HepG2 (cell line): ENCODE measurements at regions not wholly inside any gene's neighbourhood (a gene's known extent, or its start where the extent isn't known, plus 50 kb on each side); places are given as distances from the start of the nearest gene placed in this dataset.
"Not testable (repeated sequence)": the region's sequence is repeated elsewhere in the genome, so short reads cannot be mapped to it uniquely, and the experiment has no call there.

Source experiments
- ATAC-seq: fragments of 200-7000 bp; cut with Tn5 transposase; 3 replicates; pipeline ENCODE4 v1.9.1; 2020; ENCODE audit warnings: mild to moderate bottlenecking, moderate library complexity
- BruUV-seq: library from RNA; stranded (reverse); fragments of 400-500 nt; replicated peaks from 2 replicates; lab custom pipeline; 2021; lab: Mats Ljungman, UMichigan
- CTCF ChIA-PET: fragments of 300-600 bp; formaldehyde crosslinking; extraction: SDS; loops from one replicate; lab custom pipeline; 2021; ENCODE audit warnings: low total read pairs, inconsistent platforms, low intra/inter-chr PET ratio; lab: Yijun Ruan, JAX
- POLR2A ChIA-PET: fragments of 350-600 bp; sonication (Branson Sonifier 250); formaldehyde crosslinking; loops from one replicate; lab custom pipeline; 2020; ENCODE audit warnings: antibody characterized with exemption, inconsistent platforms; lab: Yijun Ruan, JAX
- DNase-seq: peaks from one replicate; pipeline ENCODE4 v3.0.0-alpha.2; 2015; ENCODE audit warnings: low spot score
- FAIRE-seq: peaks from 3 replicates; lab custom pipeline; 2011; peaks lifted over from hg19 to GRCh38; lab: Jason Lieb, UNC
- H2AFZ ChIP-seq: one replicate; pipeline ENCODE4 v1.6.1; 2011; ENCODE audit warnings: low read length, inconsistent platforms
- H3K27ac ChIP-seq: fragments of 300-600 bp; 3 replicates; pipeline ENCODE4 v1.8.0; 2011; ENCODE audit warnings: mixed run types, mild to moderate bottlenecking, mixed read lengths, low read length, inconsistent platforms; ENCODE audit not compliant: insufficient read depth; ENCODE audit errors: extremely low read length
- H3K27me3 ChIP-seq, 2 experiments: fragments of 200-600 bp in 1 of 2; 2 replicates in 1 of 2; 3 replicates in 1 of 2; pipeline versions ENCODE4 v1.6.0 to v1.8.0; 2011; ENCODE audit warnings: low read length in 2 of 2, mild to moderate bottlenecking in 2 of 2, moderate library complexity in 2 of 2, inconsistent platforms in 1 of 2; ENCODE audit not compliant: insufficient read depth in 2 of 2, control insufficient read depth in 1 of 2
- H3K36me3 ChIP-seq, 2 experiments: fragments of 200-600 bp in 1 of 2; replicated peaks in 1 of 2; 2 replicates in 1 of 2; 3 replicates in 1 of 2; pipeline versions ENCODE4 v1.5.1 to v1.8.0; 2011; ENCODE audit warnings: low read length in 2 of 2, inconsistent platforms in 1 of 2; ENCODE audit not compliant: insufficient read depth in 2 of 2, control insufficient read depth in 1 of 2
- H3K4me1 ChIP-seq: 2 replicates; pipeline ENCODE4 v1.5.1; 2012; ENCODE audit warnings: low read length, inconsistent platforms; ENCODE audit not compliant: insufficient read depth
- H3K4me2 ChIP-seq: 2 replicates; pipeline ENCODE4 v1.6.0; 2011; ENCODE audit warnings: low read depth, low read length, inconsistent platforms
- H3K4me3 ChIP-seq, 3 experiments: fragments of 200-600 bp in 1 of 3; sonication (generic), shearing (Covaris generic) in 1 of 3; replicated peaks in 1 of 3; 2 replicates each; pipeline ENCODE4 v1.5.1; 2011 to 2016; ENCODE audit warnings: low read length in 3 of 3, inconsistent platforms in 2 of 3, low read depth in 2 of 3, mild to moderate bottlenecking in 2 of 3, control low read depth in 1 of 3, mixed read lengths in 1 of 3; ENCODE audit not compliant: insufficient read depth in 1 of 3
- H3K79me2 ChIP-seq: one replicate; pipeline ENCODE4 v1.6.1; 2011; ENCODE audit warnings: low read length, inconsistent platforms; ENCODE audit not compliant: insufficient read depth
- H3K9ac ChIP-seq: 2 replicates; pipeline ENCODE4 v1.6.0; 2011; ENCODE audit warnings: mild to moderate bottlenecking, low read depth, low read length, inconsistent platforms; ENCODE audit not compliant: insufficient read depth
- H3K9me3 ChIP-seq: 2 replicates; pipeline ENCODE4 v1.5.1; 2012; ENCODE audit warnings: mild to moderate bottlenecking, low read length
- H4K20me1 ChIP-seq: 2 replicates; pipeline ENCODE4 v1.6.0; 2011; ENCODE audit warnings: inconsistent platforms, mild to moderate bottlenecking, low read length, moderate library complexity; ENCODE audit not compliant: insufficient read depth
- DPF2 ChIP-seq: sonication (generic); formaldehyde crosslinking; IDR thresholded peaks from 2 replicates; pipeline ENCODE4 v1.4.0; 2020; ENCODE audit warnings: mild to moderate bottlenecking, low read depth, missing genetic modification reagents, borderline replicate concordance
- STAG1 ChIP-seq: sonication (generic); formaldehyde crosslinking; IDR thresholded peaks from 2 replicates; pipeline ENCODE4 v1.4.0; 2020; ENCODE audit warnings: missing genetic modification reagents
- TRIM24 ChIP-seq: sonication (generic); formaldehyde crosslinking; IDR thresholded peaks from 2 replicates; pipeline ENCODE4 v1.8.0; 2022; ENCODE audit warnings: mild to moderate bottlenecking, missing genetic modification reagents
- whole genome bisulfite sequencing: methylation state at CpG from one replicate; pipeline ENCODE4 v1.1.6; 2017; ENCODE audit warnings: low lambda C conversion rate; 5-methylcytosine and 5-hydroxymethylcytosine counted together
- in situ Hi-C: cut with HindIII; loops from 2 replicates; pipeline ENCODE4 v1.10.0; 2017; ENCODE audit warnings: low pct_unique_long_range_greater_than_20kb; ENCODE audit not compliant: extremely low pct_ligation_motif_present
- intact Hi-C: fragments of 100-400 bp; cut with micrococcal nuclease; formaldehyde crosslinking; loops from one replicate; pipeline ENCODE4 v1.10.0; 2022; ENCODE audit not compliant: unreplicated experiment
- TF ChIP-seq, protein P1 (sequence below): sonication (generic); formaldehyde crosslinking; IDR thresholded peaks from 2 replicates; pipeline ENCODE4 v1.4.0; 2020; ENCODE audit warnings: mild to moderate bottlenecking, missing genetic modification reagents

DNA sequence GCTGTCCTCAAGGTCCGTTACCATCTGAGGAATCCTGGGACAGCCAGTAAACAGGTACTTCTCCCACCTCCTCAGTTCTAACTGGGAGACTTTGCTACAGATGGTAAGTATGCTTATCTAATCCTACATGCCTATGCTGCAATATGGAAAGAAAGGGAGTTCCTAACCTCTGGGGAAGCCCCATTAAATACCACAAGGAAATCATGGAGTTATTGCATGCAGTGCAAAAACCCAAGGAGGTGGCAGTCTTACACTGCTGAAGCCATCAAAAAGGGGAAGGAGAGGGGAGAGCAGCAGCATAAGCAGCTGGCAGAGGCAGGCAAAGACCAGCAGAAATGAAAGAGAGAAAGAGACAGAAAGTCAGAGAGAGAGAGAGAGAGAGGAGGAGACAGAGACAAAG lies 327.1 kb downstream of the SRGAP2C start:
- 60% methylated on average over 1 of the region's 1 CpG for WGBS
- intact Hi-C loops: loop anchor here (2.0 kb wide), 1 partner anchor 75 kb away; no protein-coding TSS in a partner anchor
- FAIRE-seq, CTCF ChIA-PET, H4K20me1 ChIP-seq, ATAC-seq, H2AFZ ChIP-seq, DNase-seq, H3K9ac ChIP-seq: not testable (repeated sequence)
- Histone ChIP-seq H3K9me3 (peaks cover 28% of the 10 kb centered on the region), H3K4me1 (peaks cover 18% of the 10 kb centered on the region), H3K4me2 (peak overlapping the region; percentile 27; the same call in 1 of the 2 replicates)
- BruUV-seq: TSS peak; percentile 89
- POLR2A ChIA-PET: interaction anchor here (0.9 to 3.1 kb wide), 2 partner anchors 29 to 75 kb away, joined by 3 to 9 read pairs; no protein-coding TSS in a partner anchor
- 0 out of 2 replicates have a peak, but pooled peaks have one; percentile 10 for TF ChIP-seq TRIM24
- TF ChIP-seq STAG1: peak; percentile 14; the same call in 1 of the 2 replicates
- TF ChIP-seq, all 625 proteins: peak for 2; not testable (repeated sequence) for 623
- H3K27ac ChIP-seq, H3K36me3 ChIP-seq, H3K27me3 ChIP-seq, H3K4me3 ChIP-seq, H3K79me2 ChIP-seq, in situ Hi-C loops: not testable (repeated sequence)

DNA sequence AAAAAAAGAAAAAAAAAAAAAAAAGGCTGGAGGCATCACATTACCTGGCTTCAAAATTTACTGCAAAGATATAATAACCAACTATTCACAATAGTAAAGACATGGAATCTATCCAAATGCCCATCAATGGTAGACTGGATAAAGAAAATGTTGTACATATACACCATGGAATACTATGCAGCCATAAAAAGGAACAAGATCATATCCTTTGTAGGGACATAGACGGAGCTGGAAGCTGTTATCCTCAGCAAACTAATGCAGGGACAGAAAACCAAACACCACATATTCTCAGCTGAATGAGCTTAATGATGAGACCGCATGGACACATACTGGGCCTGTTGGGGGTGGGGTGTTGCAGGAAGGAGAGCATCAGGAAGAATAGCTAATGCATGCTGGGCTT lies 330.5 kb downstream of the SRGAP2C start:
- H4K20me1 ChIP-seq: no peaks in the 10 kb centered on the region
- H3K9ac ChIP-seq: no peak overlapping the region
- no peaks in the 10 kb centered on the region for H3K27me3 ChIP-seq
- WGBS: 100% methylated on average over 2 of the region's 2 CpGs
- intact Hi-C loops (no loop called here), in situ Hi-C loops (no loop called here)
- H3K9me3 ChIP-seq: peaks cover 8% of the 10 kb centered on the region; the same call in 1 of the 2 replicates
- no peak overlapping the region for H3K4me3 ChIP-seq
- FAIRE-seq (no peak), DNase-seq (no peak), ATAC-seq (no peak)
- ChIA-PET CTCF (no interaction called here), POLR2A (no interaction called here)
- peaks cover 2% of the 10 kb centered on the region for H3K79me2 ChIP-seq
- H3K27ac ChIP-seq: no peak overlapping the region
- peaks cover 43% of the 10 kb centered on the region for H3K4me1 ChIP-seq
- BruUV-seq: no TSS peak
- TF ChIP-seq DPF2: no peak
- TF ChIP-seq, protein P1, sequence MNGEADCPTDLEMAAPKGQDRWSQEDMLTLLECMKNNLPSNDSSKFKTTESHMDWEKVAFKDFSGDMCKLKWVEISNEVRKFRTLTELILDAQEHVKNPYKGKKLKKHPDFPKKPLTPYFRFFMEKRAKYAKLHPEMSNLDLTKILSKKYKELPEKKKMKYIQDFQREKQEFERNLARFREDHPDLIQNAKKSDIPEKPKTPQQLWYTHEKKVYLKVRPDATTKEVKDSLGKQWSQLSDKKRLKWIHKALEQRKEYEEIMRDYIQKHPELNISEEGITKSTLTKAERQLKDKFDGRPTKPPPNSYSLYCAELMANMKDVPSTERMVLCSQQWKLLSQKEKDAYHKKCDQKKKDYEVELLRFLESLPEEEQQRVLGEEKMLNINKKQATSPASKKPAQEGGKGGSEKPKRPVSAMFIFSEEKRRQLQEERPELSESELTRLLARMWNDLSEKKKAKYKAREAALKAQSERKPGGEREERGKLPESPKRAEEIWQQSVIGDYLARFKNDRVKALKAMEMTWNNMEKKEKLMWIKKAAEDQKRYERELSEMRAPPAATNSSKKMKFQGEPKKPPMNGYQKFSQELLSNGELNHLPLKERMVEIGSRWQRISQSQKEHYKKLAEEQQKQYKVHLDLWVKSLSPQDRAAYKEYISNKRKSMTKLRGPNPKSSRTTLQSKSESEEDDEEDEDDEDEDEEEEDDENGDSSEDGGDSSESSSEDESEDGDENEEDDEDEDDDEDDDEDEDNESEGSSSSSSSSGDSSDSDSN (CRISPR knock-in tag): no peak
- H3K4me2 ChIP-seq: no peak overlapping the region
- H2AFZ ChIP-seq: no peak overlapping the region
- no peaks in the 10 kb centered on the region for H3K36me3 ChIP-seq
